PC-9 (cell line): ENCODE measurements at regions not wholly inside any gene's neighbourhood (a gene's known extent, or its start where the extent isn't known, plus 50 kb on each side); places are given as distances from the start of the nearest gene placed in this dataset.

Source experiments
- BruUV-seq: library from RNA; stranded (reverse); fragments of 400-500 nt; replicated peaks from 2 replicates; lab custom pipeline; 2021; lab: Mats Ljungman, UMichigan
- CTCF ChIA-PET: fragments of 300-600 bp; sonication (Branson Sonifier 250); formaldehyde crosslinking; loops from one replicate; lab custom pipeline; 2022; ENCODE audit warnings: antibody characterized with exemption; lab: Charles Lee
- POLR2A ChIA-PET: fragments of 300-600 bp; sonication (Branson Sonifier 250); formaldehyde crosslinking; loops from one replicate; lab custom pipeline; 2022; ENCODE audit warnings: antibody characterized with exemption; ENCODE audit not compliant: unreplicated experiment; lab: Charles Lee
- DNase-seq, 2 experiments: peaks; one replicate each; pipeline versions ENCODE4 v3.0.0 to v3.0.0-alpha.2; 2015 to 2022; ENCODE audit warnings: mixed read lengths in 1 of 2
- H2AFZ ChIP-seq: fragments of 200-600 bp; sonication (generic); 2 replicates; pipeline ENCODE4 v1.8.1; 2017; ENCODE audit warnings: antibody characterized with exemption
- H3F3A ChIP-seq: fragments of 200-600 bp; sonication (generic); 2 replicates; pipeline ENCODE4 v1.8.1; 2017; ENCODE audit warnings: antibody characterized with exemption, mild to moderate bottlenecking, low read depth; ENCODE audit not compliant: insufficient read depth
- H3K27ac ChIP-seq: fragments of 200-600 bp; sonication (generic); 2 replicates; pipeline ENCODE4 v1.6.1; 2016; ENCODE audit warnings: mixed run types
- H3K27me3 ChIP-seq: fragments of 200-600 bp; sonication (generic); 2 replicates; pipeline ENCODE4 v1.6.1; 2016; ENCODE audit warnings: low read depth, mixed run types; ENCODE audit not compliant: insufficient read depth
- H3K36me3 ChIP-seq: fragments of 200-600 bp; sonication (generic); 2 replicates; pipeline ENCODE4 v1.6.1; 2016; ENCODE audit warnings: low read depth, mixed run types
- H3K4me1 ChIP-seq: fragments of 200-600 bp; sonication (generic); replicated peaks from 2 replicates; pipeline ENCODE4 v1.6.1; 2016; ENCODE audit warnings: mixed run types; ENCODE audit not compliant: insufficient read depth
- H3K4me2 ChIP-seq: fragments of 200-600 bp; sonication (generic); 2 replicates; pipeline ENCODE4 v1.6.1; 2017; ENCODE audit warnings: mixed run types
- H3K4me3 ChIP-seq: fragments of 200-600 bp; sonication (generic); 2 replicates; pipeline ENCODE4 v1.6.1; 2016; ENCODE audit warnings: mixed run types
- H3K79me2 ChIP-seq: fragments of 200-600 bp; sonication (generic); 2 replicates; pipeline ENCODE4 v1.6.1; 2017; ENCODE audit warnings: low read depth, mixed run types
- H3K9me2 ChIP-seq: fragments of 200-600 bp; sonication (generic); 2 replicates; pipeline ENCODE4 v1.8.1; 2017; ENCODE audit warnings: mild to moderate bottlenecking; ENCODE audit not compliant: insufficient read depth
- H3K9me3 ChIP-seq: fragments of 200-600 bp; sonication (generic); 2 replicates; pipeline ENCODE4 v1.8.1; 2016; ENCODE audit warnings: low read depth; ENCODE audit not compliant: insufficient read depth
- H4K20me1 ChIP-seq: fragments of 200-600 bp; sonication (generic); 2 replicates; pipeline ENCODE4 v1.8.1; 2017; ENCODE audit not compliant: insufficient read depth
- EZH2 ChIP-seq: fragments of 200-600 bp; sonication (generic); IDR thresholded peaks from 2 replicates; pipeline ENCODE4 v1.8.0; 2017; ENCODE audit warnings: antibody characterized with exemption, low read depth
- intact Hi-C: fragments of 100-400 bp; cut with micrococcal nuclease; formaldehyde crosslinking; loops from one replicate; pipeline ENCODE4 v1.10.0; 2022; ENCODE audit not compliant: unreplicated experiment
- TF ChIP-seq, protein P1 (sequence below): fragments of 200-600 bp; sonication (generic); conservative IDR thresholded peaks from 2 replicates; pipeline ENCODE4 v1.6.1; 2017; ENCODE audit warnings: mixed run types, antibody characterized with exemption, mild to moderate bottlenecking, moderate library complexity

- ChIA-PET CTCF (interaction anchor here (0.7 kb wide), 2 partner anchors 42 to 1613 kb away, joined by 3 read pairs; no protein-coding TSS in a partner anchor), POLR2A (interaction anchor here (0.6 kb wide), 2 partner anchors 183 to 761 kb away, joined by 4 to 12 read pairs; no protein-coding TSS in a partner anchor)
- H3K9me3 ChIP-seq: no peaks in the 10 kb centered on the region
- no peaks in the 10 kb centered on the region for H4K20me1 ChIP-seq
- peak overlapping the region; percentile 65 for H3K4me3 ChIP-seq
- no peaks in the 10 kb centered on the region for H3K9me2 ChIP-seq
- H2AFZ ChIP-seq: peak overlapping the region; percentile 89
- no peaks in the 10 kb centered on the region for H3F3A ChIP-seq
- no peak for TF ChIP-seq EZH2
- TF ChIP-seq, protein P1, sequence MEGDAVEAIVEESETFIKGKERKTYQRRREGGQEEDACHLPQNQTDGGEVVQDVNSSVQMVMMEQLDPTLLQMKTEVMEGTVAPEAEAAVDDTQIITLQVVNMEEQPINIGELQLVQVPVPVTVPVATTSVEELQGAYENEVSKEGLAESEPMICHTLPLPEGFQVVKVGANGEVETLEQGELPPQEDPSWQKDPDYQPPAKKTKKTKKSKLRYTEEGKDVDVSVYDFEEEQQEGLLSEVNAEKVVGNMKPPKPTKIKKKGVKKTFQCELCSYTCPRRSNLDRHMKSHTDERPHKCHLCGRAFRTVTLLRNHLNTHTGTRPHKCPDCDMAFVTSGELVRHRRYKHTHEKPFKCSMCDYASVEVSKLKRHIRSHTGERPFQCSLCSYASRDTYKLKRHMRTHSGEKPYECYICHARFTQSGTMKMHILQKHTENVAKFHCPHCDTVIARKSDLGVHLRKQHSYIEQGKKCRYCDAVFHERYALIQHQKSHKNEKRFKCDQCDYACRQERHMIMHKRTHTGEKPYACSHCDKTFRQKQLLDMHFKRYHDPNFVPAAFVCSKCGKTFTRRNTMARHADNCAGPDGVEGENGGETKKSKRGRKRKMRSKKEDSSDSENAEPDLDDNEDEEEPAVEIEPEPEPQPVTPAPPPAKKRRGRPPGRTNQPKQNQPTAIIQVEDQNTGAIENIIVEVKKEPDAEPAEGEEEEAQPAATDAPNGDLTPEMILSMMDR: peak; percentile 75
- peaks cover 23% of the 10 kb centered on the region for H3K27me3 ChIP-seq
- H3K79me2 ChIP-seq: no peaks in the 10 kb centered on the region
- H3K4me1 ChIP-seq: peaks cover 6% of the 10 kb centered on the region; the same call in 1 of the 2 replicates
- H3K36me3 ChIP-seq: no peaks in the 10 kb centered on the region
- peak; percentile 65 to 72 for DNase-seq
- H3K27ac ChIP-seq: no peak overlapping the region
- BruUV-seq: no TSS peak
- intact Hi-C loops: loop anchor here (5.0 to 10.0 kb wide), 2 partner anchors 322 to 500 kb away; partner anchors contain the start of gene SOD3
- peak overlapping the region; percentile 96 for H3K4me2 ChIP-seq
Measured at GRCh38 chr4:24472514-24473308, 111.6 kb downstream of the DHX15 start.

- Histone ChIP-seq H3K4me1 (peaks cover 6% of the 10 kb centered on the region; the same call in 1 of the 2 replicates), H3K9me3 (no peaks in the 10 kb centered on the region), H4K20me1 (no peaks in the 10 kb centered on the region), H2AFZ (peak overlapping the region; percentile 89; the same call in 1 of the 2 replicates), H3K79me2 (no peaks in the 10 kb centered on the region), H3K4me3 (peak overlapping the region; percentile 65), H3F3A (no peaks in the 10 kb centered on the region), H3K4me2 (peak overlapping the region; percentile 96), H3K27me3 (peaks cover 23% of the 10 kb centered on the region), H3K36me3 (no peaks in the 10 kb centered on the region), H3K27ac (no peak overlapping the region), H3K9me2 (no peaks in the 10 kb centered on the region)
- CTCF ChIA-PET: no interaction called here
- POLR2A ChIA-PET: no interaction called here
- intact Hi-C loops: loop anchor here (5.0 to 10.0 kb wide), 2 partner anchors 323 to 500 kb away; partner anchors contain the start of gene SOD3
- no peak for DNase-seq
- BruUV-seq: no TSS peak
- TF ChIP-seq EZH2: no peak
- TF ChIP-seq, protein P1: no peak
Measured at GRCh38 chr4:24472161-24472510, 112.2 kb downstream of the DHX15 start.

DNA sequence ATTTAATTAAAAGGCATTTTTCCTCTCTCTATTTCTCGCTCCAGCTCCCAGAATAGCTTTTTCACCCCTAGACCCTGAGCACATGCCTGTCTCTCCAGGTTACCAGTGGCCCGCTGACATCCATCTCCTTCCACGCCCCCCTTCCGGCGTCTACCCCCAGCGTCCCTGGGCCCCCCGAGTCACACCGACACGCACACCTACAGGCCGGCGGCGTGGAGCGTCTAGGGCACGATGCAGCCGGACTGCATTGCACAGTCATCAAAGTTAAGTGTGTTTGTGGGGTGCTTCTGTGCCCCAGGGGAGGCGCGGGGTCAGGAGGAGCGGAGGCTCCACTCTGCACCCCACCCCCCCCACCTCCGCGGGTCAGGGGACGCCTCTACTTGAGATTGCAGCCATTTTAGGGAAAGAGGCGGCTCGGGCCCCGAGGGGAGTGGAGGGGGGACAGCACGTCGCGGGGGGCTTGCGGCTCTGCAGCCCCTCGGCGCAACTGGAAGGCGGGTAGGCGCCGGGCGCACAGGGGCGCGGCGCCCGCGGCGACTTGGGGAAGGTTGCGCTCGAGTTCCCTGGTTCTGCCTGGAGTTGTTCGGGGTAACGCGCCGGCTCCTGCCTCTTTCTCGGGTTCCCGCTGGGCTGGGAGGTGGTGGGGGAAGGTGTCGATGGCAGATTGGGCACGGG is 112.7 kb downstream of the DHX15 start:
- POLR2A ChIA-PET: no interaction called here
- H3K27me3 ChIP-seq: peaks cover 23% of the 10 kb centered on the region
- H3K27ac ChIP-seq: no peak overlapping the region
- no peaks in the 10 kb centered on the region for H3K36me3 ChIP-seq
- TF ChIP-seq, protein P1: no peak
- TF ChIP-seq EZH2: no peak
- H3K9me2 ChIP-seq: no peaks in the 10 kb centered on the region
- H3K4me1 ChIP-seq: peaks cover 6% of the 10 kb centered on the region; the same call in 1 of the 2 replicates
- no TSS peak for BruUV-seq
- CTCF ChIA-PET: no interaction called here
- H3K4me2 ChIP-seq: peak overlapping the region; percentile 96
- no peaks in the 10 kb centered on the region for H4K20me1 ChIP-seq
- H3K79me2 ChIP-seq: no peaks in the 10 kb centered on the region
- no peak overlapping the region for H2AFZ ChIP-seq
- intact Hi-C loops: loop anchor here (5.0 to 10.0 kb wide), 2 partner anchors 323 to 501 kb away; partner anchors contain the start of gene SOD3
- no peak for DNase-seq
- H3K4me3 ChIP-seq: peak overlapping the region; percentile 59; the same call in 1 of the 2 replicates
- no peaks in the 10 kb centered on the region for H3K9me3 ChIP-seq
- no peaks in the 10 kb centered on the region for H3F3A ChIP-seq
